Testis (tissue), 2 donors: ENCODE measurements at regions not wholly inside any gene's neighbourhood (a gene's known extent, or its start where the extent isn't known, plus 50 kb on each side); places are given as distances from the start of the nearest gene placed in this dataset.

Experiments
- DNase-seq: peaks from one replicate; pipeline ENCODE4 v3.0.0-alpha.2; 2019
- H3K27ac ChIP-seq, 2 donors: fragments of 200-600 bp; sonication (generic); one replicate each; pipeline ENCODE4 v1.5.1; 2019
- H3K27me3 ChIP-seq: fragments of 200-600 bp; sonication (generic); one replicate; pipeline ENCODE4 v1.5.1; 2019
- H3K36me3 ChIP-seq: fragments of 200-600 bp; sonication (generic); one replicate; pipeline ENCODE4 v1.5.1; 2017; ENCODE audit warnings: low read depth; ENCODE audit errors: missing control alignments
- H3K4me1 ChIP-seq: fragments of 200-600 bp; sonication (generic); one replicate; pipeline ENCODE4 v1.5.1; 2019
- H3K4me3 ChIP-seq, 2 donors: fragments of 200-600 bp; sonication (generic); one replicate each; pipeline ENCODE4 v1.5.1; 2017 to 2019
- H3K9me3 ChIP-seq: fragments of 200-600 bp; sonication (generic); one replicate; pipeline ENCODE4 v1.5.1; 2017
- POLR2A ChIP-seq: fragments of 450-650 bp; IDR thresholded peaks from one replicate; pipeline ENCODE4 v1.6.1; 2017; ENCODE audit warnings: antibody characterized with exemption, mild to moderate bottlenecking, moderate library complexity
- WGBS, 2 donors: methylation state at CpG; one replicate each; pipeline ENCODE4 v1.1.5; 2018; 5-methylcytosine and 5-hydroxymethylcytosine counted together
- intact Hi-C: fragments of 100-400 bp; cut with DNase I; formaldehyde crosslinking; loops from one replicate; pipeline ENCODE4 v1.15.1; 2023; ENCODE audit warnings: low total_unique reads
- TF ChIP-seq, protein P1 (sequence below), 3 experiments: fragments of 450-650 bp in 2 of 3; fragments of 200-600 bp in 1 of 3; sonication (generic) in 1 of 3; IDR thresholded peaks; one replicate each; pipeline ENCODE4 v1.5.1; 2016 to 2019; ENCODE audit warnings: antibody characterized with exemption in 3 of 3, mild to moderate bottlenecking in 2 of 3, moderate library complexity in 1 of 3

DNA sequence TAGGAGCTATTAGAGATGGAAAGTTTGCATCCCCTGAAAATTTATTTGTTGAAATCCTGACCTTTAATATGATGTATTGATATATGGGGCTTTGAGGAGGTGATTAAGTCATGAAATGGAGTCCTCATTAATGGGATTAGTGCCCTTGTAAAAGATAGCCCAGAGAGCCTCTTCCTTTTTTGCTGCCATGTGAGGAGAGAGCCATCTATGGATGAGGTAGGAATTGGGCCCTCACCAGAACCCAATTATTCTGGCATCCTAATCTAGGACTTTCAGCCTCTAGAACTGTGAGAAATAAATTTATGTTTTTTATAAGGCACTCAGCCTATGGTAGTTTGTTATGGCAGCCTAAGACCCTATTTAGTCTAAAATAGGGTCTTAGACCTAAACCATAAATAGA is 250.2 kb upstream of the SLITRK1 start:
- TF ChIP-seq, protein P1, sequence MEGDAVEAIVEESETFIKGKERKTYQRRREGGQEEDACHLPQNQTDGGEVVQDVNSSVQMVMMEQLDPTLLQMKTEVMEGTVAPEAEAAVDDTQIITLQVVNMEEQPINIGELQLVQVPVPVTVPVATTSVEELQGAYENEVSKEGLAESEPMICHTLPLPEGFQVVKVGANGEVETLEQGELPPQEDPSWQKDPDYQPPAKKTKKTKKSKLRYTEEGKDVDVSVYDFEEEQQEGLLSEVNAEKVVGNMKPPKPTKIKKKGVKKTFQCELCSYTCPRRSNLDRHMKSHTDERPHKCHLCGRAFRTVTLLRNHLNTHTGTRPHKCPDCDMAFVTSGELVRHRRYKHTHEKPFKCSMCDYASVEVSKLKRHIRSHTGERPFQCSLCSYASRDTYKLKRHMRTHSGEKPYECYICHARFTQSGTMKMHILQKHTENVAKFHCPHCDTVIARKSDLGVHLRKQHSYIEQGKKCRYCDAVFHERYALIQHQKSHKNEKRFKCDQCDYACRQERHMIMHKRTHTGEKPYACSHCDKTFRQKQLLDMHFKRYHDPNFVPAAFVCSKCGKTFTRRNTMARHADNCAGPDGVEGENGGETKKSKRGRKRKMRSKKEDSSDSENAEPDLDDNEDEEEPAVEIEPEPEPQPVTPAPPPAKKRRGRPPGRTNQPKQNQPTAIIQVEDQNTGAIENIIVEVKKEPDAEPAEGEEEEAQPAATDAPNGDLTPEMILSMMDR (IDR thresholded peaks at IDR 0.05), result no peak
- TF ChIP-seq POLR2A, result no peak
- Histone ChIP-seq H3K4me1 (no peaks in the 10 kb centered on the region), H3K27me3 (no peaks in the 10 kb centered on the region), H3K4me3 (no peak overlapping the region), H3K27ac (no peak overlapping the region), H3K9me3 (no peaks in the 10 kb centered on the region), H3K36me3 (no peaks in the 10 kb centered on the region)
- intact Hi-C loops, result no loop called here
- no peak for DNase-seq

DNA sequence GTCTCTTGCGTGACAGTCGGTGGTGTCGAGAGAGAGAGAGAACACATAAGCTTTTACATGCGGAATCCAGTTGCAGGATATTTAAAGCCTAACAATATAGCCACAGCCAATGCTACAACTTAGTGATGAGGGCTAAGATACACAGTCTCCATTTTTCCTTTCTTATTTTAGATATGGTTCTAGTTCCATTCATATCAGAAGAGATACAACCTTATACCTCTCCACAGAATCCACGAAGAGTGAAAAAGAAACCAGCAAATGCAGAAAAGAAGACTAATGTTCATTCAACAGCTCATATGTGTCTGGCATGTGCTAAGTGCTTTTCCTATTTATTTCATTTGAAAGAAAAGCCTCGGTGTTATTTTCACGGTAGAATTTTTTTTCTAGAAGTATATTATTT is 249.0 kb upstream of the SLITRK1 start:
- Histone ChIP-seq H3K27me3 (no peaks in the 10 kb centered on the region), H3K27ac (no peak overlapping the region), H3K9me3 (no peaks in the 10 kb centered on the region), H3K4me1 (no peaks in the 10 kb centered on the region), H3K36me3 (no peaks in the 10 kb centered on the region), H3K4me3 (no peak overlapping the region)
- TF ChIP-seq POLR2A, result no peak
- TF ChIP-seq, protein P1 (IDR thresholded peaks at IDR 0.05), result no peak
- 90 to 93% methylated on average over 7 of the region's 7 CpGs for WGBS, 2 donors
- DNase-seq, result no peak
- intact Hi-C loops, result no loop called here

DNA sequence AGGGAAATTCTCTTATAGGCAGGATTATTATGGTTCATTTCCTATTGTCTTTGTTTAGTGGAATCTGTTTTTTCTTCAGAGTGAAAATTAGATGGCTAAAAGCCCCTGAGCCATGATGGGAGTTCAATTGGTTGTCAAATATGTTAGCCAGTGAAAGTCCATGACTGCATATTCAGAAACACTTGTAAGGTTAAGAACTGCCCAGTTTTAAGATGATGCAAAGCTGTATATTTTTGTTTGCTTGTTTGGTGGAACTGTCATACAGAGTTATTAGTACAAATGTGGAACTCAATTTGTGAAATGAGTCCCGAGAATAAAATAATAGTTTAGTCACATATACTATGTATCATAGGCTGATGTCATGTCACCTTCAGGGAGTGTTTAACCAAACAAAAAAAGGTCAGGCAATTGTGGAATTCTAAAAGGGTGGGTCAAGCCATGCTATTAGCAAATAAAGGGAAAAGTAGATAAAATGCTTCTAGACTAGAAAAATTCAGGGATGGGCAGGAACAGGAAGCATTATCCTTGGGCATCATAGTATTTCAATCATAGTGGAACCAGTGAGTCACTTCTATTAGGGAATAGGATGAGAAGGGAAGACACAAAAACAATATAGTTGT is 248.3 kb upstream of the SLITRK1 start:
- no peaks in the 10 kb centered on the region for H3K9me3 ChIP-seq
- no peaks in the 10 kb centered on the region for H3K27me3 ChIP-seq
- intact Hi-C loops, result no loop called here
- TF ChIP-seq, protein P1 (IDR thresholded peaks at IDR 0.05), result no peak
- no peak for TF ChIP-seq POLR2A
- 82 to 88% methylated on average over 1 of the region's 1 CpG for WGBS, 2 donors
- no peak for DNase-seq
- no peaks in the 10 kb centered on the region for H3K36me3 ChIP-seq
- H3K27ac ChIP-seq, result no peak overlapping the region
- no peaks in the 10 kb centered on the region for H3K4me1 ChIP-seq
- no peak overlapping the region for H3K4me3 ChIP-seq

DNA sequence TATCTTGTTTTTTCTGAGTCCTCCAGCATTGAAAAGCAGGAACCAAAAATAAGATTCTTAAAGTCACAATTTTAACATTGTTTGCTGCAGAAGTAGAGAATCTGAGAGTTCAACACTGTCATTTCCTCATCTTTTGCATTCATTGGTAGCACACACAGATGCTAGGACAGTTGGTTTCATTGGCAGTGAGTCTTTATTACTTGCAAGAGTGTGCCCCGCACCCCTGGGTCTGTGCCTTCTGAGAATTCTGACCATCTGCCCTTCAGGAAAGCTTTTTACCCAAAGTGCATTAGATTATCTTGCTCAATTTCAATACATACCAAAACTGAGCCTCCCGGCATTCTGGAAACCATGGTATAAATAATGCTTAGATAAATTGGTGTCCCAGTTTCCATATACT is 247.7 kb upstream of the SLITRK1 start:
- DNase-seq, result no peak
- H3K27ac ChIP-seq, result no peak overlapping the region
- no peak for TF ChIP-seq POLR2A
- TF ChIP-seq, protein P1 (IDR thresholded peaks at IDR 0.05), result no peak
- no peaks in the 10 kb centered on the region for H3K9me3 ChIP-seq
- H3K4me3 ChIP-seq, result no peak overlapping the region
- H3K27me3 ChIP-seq, result no peaks in the 10 kb centered on the region
- no peaks in the 10 kb centered on the region for H3K4me1 ChIP-seq
- intact Hi-C loops, result no loop called here
- no peaks in the 10 kb centered on the region for H3K36me3 ChIP-seq
- WGBS, 2 donors, result 93 to 97% methylated on average over 2 of the region's 2 CpGs

DNA sequence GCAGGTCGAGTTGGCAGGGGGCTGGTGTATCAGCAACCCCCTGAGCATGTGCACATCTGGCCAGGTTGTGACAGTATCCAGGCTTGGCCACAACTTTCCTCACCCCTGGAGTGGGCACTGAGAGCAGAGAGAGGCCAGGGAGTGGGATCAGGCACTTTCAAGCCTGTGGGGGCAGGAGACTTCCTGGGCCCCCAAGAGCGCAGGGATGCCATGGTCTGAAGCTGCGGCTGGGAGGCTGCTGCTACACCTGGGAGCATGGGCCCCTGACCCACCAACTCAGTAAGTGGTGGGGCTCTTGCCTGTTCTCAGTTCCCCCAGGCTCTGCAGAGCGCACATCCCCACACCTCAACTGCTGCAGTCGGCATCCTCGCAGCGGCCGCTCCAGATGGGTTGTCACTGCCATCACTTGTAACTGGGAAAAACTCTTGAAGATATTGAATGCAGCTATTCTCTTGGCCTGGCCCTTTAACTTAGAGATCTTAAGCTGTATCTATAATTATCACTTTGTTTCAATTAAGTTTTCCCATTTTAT is 245.4 kb upstream of the SLITRK1 start:
- TF ChIP-seq, protein P1 (IDR thresholded peaks at IDR 0.05), result no peak
- TF ChIP-seq POLR2A, result no peak
- 90 to 91% methylated on average over 6 to 8 of the region's 8 CpGs for WGBS, 2 donors

More for the DNA sequence above, 245.4 kb upstream of the SLITRK1 start:
- Histone ChIP-seq H3K36me3 (no peaks in the 10 kb centered on the region), H3K4me1 (no peaks in the 10 kb centered on the region), H3K27ac (no peak overlapping the region), H3K9me3 (no peaks in the 10 kb centered on the region), H3K27me3 (no peaks in the 10 kb centered on the region), H3K4me3 (no peak overlapping the region)
- no peak for DNase-seq
- intact Hi-C loops, result no loop called here
